Endothelial cell of umbilical vein (primary cell): ENCODE measurements at regions not wholly inside any gene's neighbourhood (a gene's known extent, or its start where the extent isn't known, plus 50 kb on each side); places are given as distances from the start of the nearest gene placed in this dataset.

Experiments
- BruUV-seq: library from RNA; stranded (reverse); fragments of 400-500 nt; replicated peaks from 2 replicates; lab custom pipeline; 2021; lab: Mats Ljungman, UMichigan
- CTCF ChIA-PET: fragments of 300-600, 350-600 bp; sonication (Branson Sonifier 250); formaldehyde crosslinking; loops from one replicate; lab custom pipeline; 2021; ENCODE audit warnings: antibody characterized with exemption, inconsistent platforms; lab: Charles Lee
- POLR2A ChIA-PET: fragments of 300-600, 350-600 bp; sonication (Branson Sonifier 250); formaldehyde crosslinking; loops from one replicate; lab custom pipeline; 2021; ENCODE audit warnings: antibody characterized with exemption, inconsistent platforms; lab: Charles Lee
- DNase-seq: peaks from one replicate; pipeline ENCODE4 v3.0.0-alpha.2; 2011; ENCODE audit warnings: low read depth, low spot score
- FAIRE-seq: peaks from 2 replicates; lab custom pipeline; 2011; peaks lifted over from hg19 to GRCh38; lab: Jason Lieb, UNC
- H2AFZ ChIP-seq: 2 replicates; pipeline ENCODE4 v1.6.0; 2012; ENCODE audit warnings: low read depth, low read length, control low read depth, inconsistent platforms
- H3K27ac ChIP-seq: 2 replicates; pipeline ENCODE4 v1.5.1; 2011; ENCODE audit warnings: low read depth, mild to moderate bottlenecking, control low read depth, low read length, moderate library complexity; ENCODE audit not compliant: insufficient read depth
- H3K27me3 ChIP-seq, 2 experiments: 2 replicates each; pipeline versions ENCODE4 v1.6.0 to v1.6.1; 2011; ENCODE audit warnings: low read length in 2 of 2, mixed read lengths in 1 of 2; ENCODE audit not compliant: control insufficient read depth in 2 of 2, insufficient read depth in 2 of 2
- H3K36me3 ChIP-seq, 2 experiments: 2 replicates in 1 of 2; 3 replicates in 1 of 2; pipeline ENCODE4 v1.5.1; 2011; ENCODE audit warnings: low read length in 2 of 2, mild to moderate bottlenecking in 1 of 2, moderate library complexity in 1 of 2; ENCODE audit not compliant: control insufficient read depth in 2 of 2, insufficient read depth in 2 of 2; ENCODE audit errors: extremely low read depth in 1 of 2
- H3K4me1 ChIP-seq: 3 replicates; pipeline ENCODE4 v1.5.1; 2011; ENCODE audit warnings: mild to moderate bottlenecking, low read length; ENCODE audit not compliant: control insufficient read depth, insufficient read depth; ENCODE audit errors: extremely low read depth
- H3K4me2 ChIP-seq: 2 replicates; pipeline ENCODE4 v1.6.1; 2011; ENCODE audit warnings: low read length, control low read depth, mixed read lengths; ENCODE audit not compliant: insufficient read depth
- H3K4me3 ChIP-seq, 3 experiments: fragments of 200-600 bp in 1 of 3; sonication (generic), shearing (Covaris generic) in 1 of 3; replicated peaks in 1 of 3; 2 replicates each; pipeline ENCODE4 v1.5.1; 2011 to 2016; ENCODE audit warnings: control low read depth in 3 of 3, low read length in 3 of 3, mild to moderate bottlenecking in 2 of 3, inconsistent platforms in 1 of 3, low read depth in 1 of 3, moderate library complexity in 1 of 3; ENCODE audit not compliant: insufficient read depth in 1 of 3
- H3K79me2 ChIP-seq: 2 replicates; pipeline ENCODE4 v1.6.0; 2012; ENCODE audit warnings: low read length, inconsistent platforms; ENCODE audit not compliant: control insufficient read depth, insufficient read depth
- H3K9ac ChIP-seq: replicated peaks from 2 replicates; pipeline ENCODE3; 2011; ENCODE audit warnings: low read length, control low read depth; ENCODE audit not compliant: insufficient read depth; ENCODE audit errors: extremely low read depth
- H3K9me1 ChIP-seq: replicated peaks from 3 replicates; pipeline ENCODE4 v1.6.0; 2011; ENCODE audit warnings: mild to moderate bottlenecking, low read length; ENCODE audit not compliant: control insufficient read depth, insufficient read depth; ENCODE audit errors: extremely low read depth
- H3K9me3 ChIP-seq: replicated peaks from 2 replicates; pipeline ENCODE4 v1.5.1; 2012; ENCODE audit warnings: low read length, inconsistent platforms; ENCODE audit not compliant: control insufficient read depth, insufficient read depth
- H4K20me1 ChIP-seq: replicated peaks from 2 replicates; pipeline ENCODE3; 2011; ENCODE audit warnings: mild to moderate bottlenecking, low read length; ENCODE audit not compliant: control insufficient read depth, insufficient read depth; ENCODE audit errors: extremely low read depth
- CTCF ChIP-seq, 2 donors: IDR thresholded peaks; 1 replicate in 1 of 2; 2 replicates in 1 of 2; pipeline ENCODE4 v1.5.1; 2011; ENCODE audit warnings: low read length in 2 of 2, mild to moderate bottlenecking in 2 of 2, moderate library complexity in 2 of 2, control low read depth in 1 of 2, inconsistent platforms in 1 of 2, low read depth in 1 of 2; ENCODE audit not compliant: insufficient read depth in 1 of 2; ENCODE audit errors: extremely low read depth in 1 of 2
- EZH2 ChIP-seq: IDR thresholded peaks from 2 replicates; pipeline ENCODE4 v1.6.1; 2012; ENCODE audit warnings: borderline replicate concordance, low read depth, mild to moderate bottlenecking, moderate library complexity, low read length, inconsistent platforms; ENCODE audit not compliant: severe bottlenecking
- FOS ChIP-seq: IDR thresholded peaks from 2 replicates; pipeline ENCODE4 v1.6.1; 2011; ENCODE audit warnings: mild to moderate bottlenecking, low read length, moderate library complexity, borderline replicate concordance; ENCODE audit not compliant: insufficient read depth
- GATA2 ChIP-seq: IDR thresholded peaks from 2 replicates; pipeline ENCODE4 v1.7.0; 2011; ENCODE audit warnings: low read depth, mild to moderate bottlenecking, moderate library complexity, mixed read lengths, low read length; ENCODE audit not compliant: insufficient read length, insufficient read depth
- JUN ChIP-seq: IDR thresholded peaks from 2 replicates; pipeline ENCODE4 v1.6.1; 2011; ENCODE audit warnings: borderline replicate concordance, low read depth; ENCODE audit not compliant: insufficient read length, insufficient read depth
- MAX ChIP-seq: IDR thresholded peaks from 2 replicates; pipeline ENCODE4 v1.6.1; 2011; ENCODE audit not compliant: insufficient read depth, insufficient read length
- MYC ChIP-seq: IDR thresholded peaks from one replicate; pipeline ENCODE4 v1.6.1; 2011; ENCODE audit warnings: mild to moderate bottlenecking, low read depth, low read length
- POLR2A ChIP-seq: IDR thresholded peaks from 2 replicates; pipeline ENCODE4 v1.6.1; 2012; ENCODE audit warnings: low read depth, mild to moderate bottlenecking, control low read depth, low read length
- dilution Hi-C: fragments of 300-500 bp; cut with MboI; formaldehyde crosslinking; loops from one replicate; pipeline ENCODE4 v1.15.0; 2019; ENCODE audit warnings: low sequenced_read_pairs; ENCODE audit not compliant: extremely low pct_ligation_motif_present
- intact Hi-C: fragments of 100-400 bp; cut with micrococcal nuclease; formaldehyde crosslinking; loops from one replicate; pipeline ENCODE4 v1.10.0; 2022

GRCh38 chr6:153698637-153699036 is 340.4 kb upstream of the OPRM1 start:
- no peaks in the 10 kb centered on the region for H3K79me2 ChIP-seq
- dilution Hi-C loops: no loop called here

More at GRCh38 chr6:153698637-153699036, 340.4 kb upstream of the OPRM1 start:
- TF ChIP-seq MYC (no peak), FOS (no peak), GATA2 (no peak), POLR2A (no peak), JUN (no peak), EZH2 (no peak), MAX (no peak), CTCF (IDR thresholded peaks at IDR 0.05; ENCODE audit: extremely low read depth in 1 of 2, insufficient read depth in 1 of 2, low read depth in 1 of 2, low read length in 2 of 2) (no peak)
- Histone ChIP-seq H3K27ac (no peak overlapping the region), H3K4me1 (no peaks in the 10 kb centered on the region), H3K9ac (no peak overlapping the region), H2AFZ (no peak overlapping the region), H3K9me3 (peaks cover 3% of the 10 kb centered on the region), H3K4me3 (no peak overlapping the region), H3K4me2 (no peak overlapping the region), H3K9me1 (no peaks in the 10 kb centered on the region), H3K36me3 (no peaks in the 10 kb centered on the region), H4K20me1 (no peaks in the 10 kb centered on the region), H3K27me3 (no peaks in the 10 kb centered on the region)
- DNase-seq: no peak
- BruUV-seq: no TSS peak
- POLR2A ChIA-PET: no interaction called here
- CTCF ChIA-PET: no interaction called here
- intact Hi-C loops: no loop called here
- no peak for FAIRE-seq
